GM19043 (cell line): ENCODE measurements at regions not wholly inside any gene's neighbourhood (a gene's known extent, or its start where the extent isn't known, plus 50 kb on each side); places are given as distances from the start of the nearest gene placed in this dataset.

Experiments
- ATAC-seq: cut with Tn5 transposase; IDR thresholded peaks from one replicate; pipeline ENCODE4 v1.9.1; 2021; ENCODE audit warnings: low read depth; ENCODE audit not compliant: unreplicated experiment

- ATAC-seq: no peak
Observed at GRCh38 chr2:4533806-4534205, 830.4 kb downstream of the DCDC2C start.

- ATAC-seq: no peak
Observed at GRCh38 chr2:4539121-4539520, 835.7 kb downstream of the DCDC2C start.

- ATAC-seq: no peak
Observed at GRCh38 chr2:4549666-4550210, 846.4 kb downstream of the DCDC2C start.

- ATAC-seq: no peak
Observed at GRCh38 chr2:4551691-4552474, 848.5 kb downstream of the DCDC2C start.

- ATAC-seq: no peak
Observed at GRCh38 chr2:4553241-4553640, 849.9 kb downstream of the DCDC2C start.

GRCh38 chr2:4556135-4556896 lies 852.9 kb downstream of the DCDC2C start:
- no peak for ATAC-seq

- ATAC-seq: no peak
Observed at GRCh38 chr2:4561196-4561595, 857.8 kb downstream of the DCDC2C start.

- no peak for ATAC-seq
Observed at GRCh38 chr2:4576075-4576474, 872.7 kb downstream of the DCDC2C start.

- ATAC-seq: no peak
Observed at GRCh38 chr2:4579977-4580376, 876.6 kb downstream of the DCDC2C start.

- no peak for ATAC-seq
Observed at GRCh38 chr2:4585057-4585635, 881.8 kb downstream of the DCDC2C start.

- ATAC-seq: no peak
Observed at GRCh38 chr2:4588606-4589005, 885.2 kb downstream of the DCDC2C start.

- no peak for ATAC-seq
Observed at GRCh38 chr2:4591261-4591660, 887.9 kb downstream of the DCDC2C start.

GRCh38 chr2:4597400-4597799 lies 894.0 kb downstream of the DCDC2C start:
- no peak for ATAC-seq

GRCh38 chr2:4604767-4605166 lies 901.4 kb downstream of the DCDC2C start:
- ATAC-seq: no peak

- ATAC-seq: no peak
Observed at GRCh38 chr2:4618141-4618540, 914.8 kb downstream of the DCDC2C start.

- no peak for ATAC-seq
Observed at GRCh38 chr2:4618630-4619228, 915.4 kb downstream of the DCDC2C start.

GRCh38 chr2:4628998-4629501 lies 925.7 kb downstream of the DCDC2C start:
- no peak for ATAC-seq

GRCh38 chr2:4635289-4635688 lies 931.9 kb downstream of the DCDC2C start:
- ATAC-seq: no peak

- no peak for ATAC-seq
Observed at GRCh38 chr2:4653991-4654390, 950.6 kb downstream of the DCDC2C start.

- no peak for ATAC-seq
Observed at GRCh38 chr2:4656326-4656725, 953.0 kb downstream of the DCDC2C start.
